GM23248 (cell line): ENCODE measurements at regions not wholly inside any gene's neighbourhood (a gene's known extent, or its start where the extent isn't known, plus 50 kb on each side); places are given as distances from the start of the nearest gene placed in this dataset.

Experiments
- DNase-seq: peaks from one replicate; pipeline ENCODE4 v3.0.0-alpha.2; 2015
- H2AFZ ChIP-seq: fragments of 200-600 bp; sonication (generic); 2 replicates; pipeline ENCODE4 v1.6.1; 2016; ENCODE audit warnings: antibody characterized with exemption
- H3F3A ChIP-seq: fragments of 200-600 bp; sonication (generic); 2 replicates; pipeline ENCODE4 v1.6.1; 2016; ENCODE audit warnings: mild to moderate bottlenecking, antibody characterized with exemption, mixed run types; ENCODE audit not compliant: insufficient read depth
- H3K27ac ChIP-seq: fragments of 200-600 bp; sonication (generic); 2 replicates; pipeline ENCODE4 v1.5.1; 2016; ENCODE audit warnings: mild to moderate bottlenecking
- H3K27me3 ChIP-seq: fragments of 200-600 bp; sonication (generic); replicated peaks from 2 replicates; pipeline ENCODE4 v1.6.1; 2016; ENCODE audit warnings: mild to moderate bottlenecking; ENCODE audit not compliant: insufficient read depth
- H3K36me3 ChIP-seq: fragments of 200-600 bp; sonication (generic); 2 replicates; pipeline ENCODE4 v1.6.1; 2016; ENCODE audit warnings: low read depth, mild to moderate bottlenecking
- H3K4me1 ChIP-seq: fragments of 200-600 bp; sonication (generic); 2 replicates; pipeline ENCODE4 v1.6.1; 2016; ENCODE audit warnings: mild to moderate bottlenecking; ENCODE audit not compliant: insufficient read depth
- H3K4me2 ChIP-seq: fragments of 200-600 bp; sonication (generic); one replicate; pipeline ENCODE4 v1.6.1; 2016; ENCODE audit warnings: mild to moderate bottlenecking; ENCODE audit not compliant: unreplicated experiment
- H3K4me3 ChIP-seq: fragments of 200-600 bp; sonication (generic); 2 replicates; pipeline ENCODE4 v1.5.1; 2016; ENCODE audit warnings: mild to moderate bottlenecking
- H3K79me2 ChIP-seq: fragments of 200-600 bp; sonication (generic); 2 replicates; pipeline ENCODE4 v1.6.1; 2016; ENCODE audit warnings: mild to moderate bottlenecking; ENCODE audit not compliant: insufficient read depth
- H3K9ac ChIP-seq: fragments of 200-600 bp; sonication (generic); 2 replicates; pipeline ENCODE4 v1.6.1; 2016; ENCODE audit warnings: mild to moderate bottlenecking
- H3K9me2 ChIP-seq: fragments of 200-600 bp; sonication (generic); 2 replicates; pipeline ENCODE4 v1.6.1; 2016; ENCODE audit warnings: mixed run types, mild to moderate bottlenecking, moderate library complexity; ENCODE audit not compliant: insufficient read depth
- H3K9me3 ChIP-seq: fragments of 200-600 bp; sonication (generic); one replicate; pipeline ENCODE4 v1.6.1; 2017; ENCODE audit warnings: low read depth
- H4K20me1 ChIP-seq: fragments of 200-600 bp; sonication (generic); 2 replicates; pipeline ENCODE4 v1.6.0; 2016; ENCODE audit not compliant: insufficient read depth
- EZH2 ChIP-seq: fragments of 200-600 bp; sonication (generic); IDR thresholded peaks from 2 replicates; pipeline ENCODE4 v1.6.1; 2018; ENCODE audit warnings: antibody characterized with exemption, mild to moderate bottlenecking; ENCODE audit not compliant: insufficient read depth, poor library complexity, severe bottlenecking
- EZH2phosphoT487 ChIP-seq: fragments of 200-600 bp; sonication (generic); IDR thresholded peaks from 2 replicates; pipeline ENCODE4 v1.6.1; 2018; ENCODE audit warnings: antibody characterized with exemption, moderate library complexity, mild to moderate bottlenecking, low read depth; ENCODE audit not compliant: insufficient read depth
- WGBS, 2 experiments: methylation state at CpG; one replicate each; pipeline ENCODE4 v1.1.6; 2015 to 2017; ENCODE audit warnings: low lambda C conversion rate in 2 of 2, low coverage in 1 of 2; ENCODE audit errors: missing lambda C conversion rate in 2 of 2; 5-methylcytosine and 5-hydroxymethylcytosine counted together
- in situ Hi-C: fragments of 300-500 bp; cut with MboI; formaldehyde crosslinking; loops from 2 replicates; pipeline ENCODE4 v1.15.0; 2020

DNA sequence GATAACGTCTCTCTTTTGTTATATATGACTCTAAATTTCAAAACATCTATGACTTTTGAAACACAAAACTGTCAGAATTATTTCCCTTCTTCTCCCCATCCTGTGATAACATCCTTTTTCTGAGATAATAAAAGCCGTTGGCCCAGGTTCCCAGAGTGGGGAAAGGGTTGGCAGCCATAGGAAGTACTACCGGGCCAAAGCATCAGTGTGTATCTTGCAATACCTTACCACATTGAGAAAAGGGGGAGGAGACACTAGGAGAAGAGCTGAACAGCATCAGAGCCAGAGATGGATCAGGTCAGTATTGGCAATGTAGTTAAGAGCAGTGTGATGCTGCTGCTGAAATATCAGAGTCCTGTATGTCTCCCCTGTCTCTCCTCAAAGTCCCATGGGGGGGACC lies 210.0 kb upstream of the PROK2 start:
- no peak overlapping the region for H3K9ac ChIP-seq
- in situ Hi-C loops = no loop called here

DNA sequence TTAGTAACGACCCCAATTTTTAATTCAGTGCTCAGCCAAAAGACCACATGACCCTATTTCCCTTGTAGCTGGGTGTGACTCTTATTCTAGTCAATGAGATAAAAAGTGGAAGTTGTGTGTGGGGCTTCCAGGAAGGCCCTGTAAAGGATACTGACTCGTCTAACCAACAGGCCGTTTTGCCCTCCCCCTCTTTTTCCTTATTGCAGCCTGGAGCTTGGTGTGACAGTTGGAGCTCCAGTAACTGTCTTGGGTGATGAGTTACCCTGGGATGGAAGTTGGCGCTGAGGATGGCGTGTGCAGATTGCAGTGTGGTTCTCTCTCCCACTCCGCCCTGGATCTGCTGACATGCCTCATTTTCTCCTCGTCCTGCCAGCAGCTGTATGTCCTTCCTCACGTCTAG lies 209.3 kb upstream of the PROK2 start:
- H3K27ac ChIP-seq = no peak overlapping the region
- no peaks in the 10 kb centered on the region for H3K9me2 ChIP-seq
- H3K4me3 ChIP-seq = no peak overlapping the region
- no peaks in the 10 kb centered on the region for H3K79me2 ChIP-seq
- 94 to 97% methylated on average over 8 of the region's 8 CpGs for WGBS, 2 experiments
- H3K4me1 ChIP-seq = peaks cover 24% of the 10 kb centered on the region
- in situ Hi-C loops = no loop called here
- no peaks in the 10 kb centered on the region for H3K9me3 ChIP-seq
- no peak for TF ChIP-seq EZH2
- no peak for TF ChIP-seq EZH2phosphoT487
- peaks cover 10% of the 10 kb centered on the region for H3F3A ChIP-seq
- no peaks in the 10 kb centered on the region for H3K27me3 ChIP-seq
- no peak overlapping the region for H3K4me2 ChIP-seq
- no peak for DNase-seq
- H2AFZ ChIP-seq = no peak overlapping the region
- H4K20me1 ChIP-seq = no peaks in the 10 kb centered on the region
- no peaks in the 10 kb centered on the region for H3K36me3 ChIP-seq
- no peak overlapping the region for H3K9ac ChIP-seq

More for the DNA sequence above, 210.0 kb upstream of the PROK2 start:
- no peaks in the 10 kb centered on the region for H4K20me1 ChIP-seq
- no peaks in the 10 kb centered on the region for H3K27me3 ChIP-seq
- H3K9me2 ChIP-seq = no peaks in the 10 kb centered on the region
- DNase-seq = no peak
- peaks cover 17% of the 10 kb centered on the region for H3F3A ChIP-seq
- no peak overlapping the region for H2AFZ ChIP-seq
- TF ChIP-seq EZH2phosphoT487 (no peak), EZH2 (no peak)
- H3K4me3 ChIP-seq = no peak overlapping the region
- H3K79me2 ChIP-seq = no peaks in the 10 kb centered on the region
- no peak overlapping the region for H3K4me2 ChIP-seq
- no peaks in the 10 kb centered on the region for H3K36me3 ChIP-seq
- H3K9me3 ChIP-seq = no peaks in the 10 kb centered on the region
- WGBS, 2 experiments = 63 to 65% methylated on average over 3 of the region's 3 CpGs
- H3K4me1 ChIP-seq = peaks cover 25% of the 10 kb centered on the region
- no peak overlapping the region for H3K27ac ChIP-seq

DNA sequence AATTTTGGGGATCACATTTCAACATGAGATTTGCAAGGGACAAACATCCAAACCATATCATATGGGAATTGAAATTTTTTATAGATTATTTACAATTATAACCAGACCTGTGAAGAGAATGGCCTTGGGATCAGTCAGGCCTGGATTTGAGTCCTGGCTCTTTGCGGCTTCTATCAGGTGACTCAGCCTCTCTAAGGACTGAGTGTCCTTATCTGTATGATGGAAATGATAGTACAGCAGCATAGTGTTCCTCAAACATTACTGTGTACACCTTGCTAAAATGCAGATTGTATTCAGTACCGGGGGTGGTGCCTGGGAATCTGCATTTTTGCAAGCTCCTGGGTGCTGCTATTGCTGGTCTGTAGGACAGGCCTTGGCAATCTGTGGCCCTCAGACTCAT lies 206.7 kb upstream of the PROK2 start:
- in situ Hi-C loops = no loop called here
- Histone ChIP-seq H3K4me2 (no peak overlapping the region), H3K4me3 (no peak overlapping the region), H3K9me3 (no peaks in the 10 kb centered on the region), H3K36me3 (no peaks in the 10 kb centered on the region), H2AFZ (no peak overlapping the region), H3K79me2 (no peaks in the 10 kb centered on the region), H4K20me1 (no peaks in the 10 kb centered on the region), H3K9me2 (no peaks in the 10 kb centered on the region), H3F3A (0 out of 2 replicates have a peak, but pooled peaks cover 6% of the 10 kb centered on the region), H3K4me1 (peaks cover 11% of the 10 kb centered on the region), H3K27me3 (no peaks in the 10 kb centered on the region), H3K27ac (no peak overlapping the region), H3K9ac (no peak overlapping the region)
- WGBS, 2 experiments = 67 to 83% methylated on average over 2 of the region's 2 CpGs
- TF ChIP-seq EZH2phosphoT487 (no peak), EZH2 (no peak)
- DNase-seq = no peak

DNA sequence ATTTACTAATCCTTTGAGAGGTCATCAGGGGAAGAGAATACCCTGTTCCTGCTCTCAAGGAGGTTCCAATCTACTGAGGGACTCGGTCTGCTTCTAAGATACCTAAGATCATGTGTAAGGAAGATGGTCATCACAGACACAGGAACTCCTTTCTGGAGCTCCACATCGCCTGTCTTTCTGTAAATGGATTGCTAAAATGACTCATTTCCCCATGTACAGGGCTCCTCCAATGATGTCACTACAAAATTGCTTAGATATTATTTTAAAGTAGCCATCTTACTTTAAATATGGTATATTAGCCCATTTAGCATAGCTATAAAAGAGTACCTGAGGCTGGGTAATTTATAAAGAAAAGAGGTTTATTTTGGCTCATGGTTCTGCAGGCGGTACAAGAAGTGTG lies 206.1 kb upstream of the PROK2 start:
- Histone ChIP-seq H3K36me3 (no peaks in the 10 kb centered on the region), H3K4me1 (peaks cover 11% of the 10 kb centered on the region), H2AFZ (no peak overlapping the region), H4K20me1 (no peaks in the 10 kb centered on the region), H3K9ac (no peak overlapping the region), H3F3A (0 out of 2 replicates have a peak, but pooled peaks cover 6% of the 10 kb centered on the region), H3K4me2 (no peak overlapping the region), H3K27me3 (no peaks in the 10 kb centered on the region), H3K4me3 (no peak overlapping the region), H3K9me2 (no peaks in the 10 kb centered on the region), H3K9me3 (no peaks in the 10 kb centered on the region), H3K79me2 (no peaks in the 10 kb centered on the region), H3K27ac (no peak overlapping the region)
- no peak for DNase-seq
- 61 to 63% methylated on average over 3 of the region's 3 CpGs for WGBS, 2 experiments
- in situ Hi-C loops = no loop called here
- no peak for TF ChIP-seq EZH2phosphoT487
- TF ChIP-seq EZH2 = no peak

DNA sequence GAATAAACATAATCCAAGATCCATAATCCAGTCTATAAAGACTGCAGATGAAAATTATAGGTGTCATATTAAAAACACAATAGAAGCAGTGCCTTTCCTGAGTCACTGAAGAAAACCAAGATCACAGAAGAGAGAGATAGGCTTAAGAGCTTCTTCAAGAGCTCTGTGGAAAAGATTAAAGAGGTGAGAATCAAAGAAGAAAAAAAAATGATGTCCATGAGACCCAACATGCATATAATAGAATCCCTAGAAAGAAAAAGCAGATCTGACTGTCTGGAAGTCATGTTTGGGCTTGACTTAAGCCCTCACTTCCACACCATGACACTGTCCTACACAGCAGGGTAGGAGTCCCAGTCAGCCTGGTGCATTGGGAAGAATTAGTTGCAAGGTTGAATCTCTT lies 205.6 kb upstream of the PROK2 start:
- H3K79me2 ChIP-seq = no peaks in the 10 kb centered on the region
- H3K9me3 ChIP-seq = no peaks in the 10 kb centered on the region
- no peak overlapping the region for H3K27ac ChIP-seq
- H3K27me3 ChIP-seq = no peaks in the 10 kb centered on the region
- H3K4me3 ChIP-seq = no peak overlapping the region
- 0 out of 2 replicates have a peak, but pooled peaks cover 6% of the 10 kb centered on the region for H3F3A ChIP-seq
- no peak overlapping the region for H2AFZ ChIP-seq
- no peaks in the 10 kb centered on the region for H3K9me2 ChIP-seq
- H3K4me1 ChIP-seq = peaks cover 11% of the 10 kb centered on the region
- H3K9ac ChIP-seq = no peak overlapping the region
- H4K20me1 ChIP-seq = no peaks in the 10 kb centered on the region
- no peak for TF ChIP-seq EZH2
- TF ChIP-seq EZH2phosphoT487 = no peak
- in situ Hi-C loops = no loop called here
- H3K4me2 ChIP-seq = no peak overlapping the region
- no peak for DNase-seq
- no peaks in the 10 kb centered on the region for H3K36me3 ChIP-seq
